Skeletal muscle tissue (tissue), 3 donors: ENCODE measurements at regions not wholly inside any gene's neighbourhood (a gene's known extent, or its start where the extent isn't known, plus 50 kb on each side); places are given as distances from the start of the nearest gene placed in this dataset.

Experiments used
- H3K27ac ChIP-seq: one replicate; pipeline ENCODE4 v1.7.0; 2013; ENCODE audit warnings: mild to moderate bottlenecking, low read depth, low read length, inconsistent platforms
- H3K27me3 ChIP-seq, 3 donors: one replicate each; pipeline ENCODE4 v1.7.0; 2013; ENCODE audit warnings: low read length in 3 of 3; ENCODE audit not compliant: control insufficient read depth in 3 of 3, insufficient read depth in 3 of 3
- H3K36me3 ChIP-seq, 3 donors: one replicate each; pipeline ENCODE4 v1.7.0; 2013; ENCODE audit warnings: low read length in 3 of 3; ENCODE audit not compliant: control insufficient read depth in 3 of 3, insufficient read depth in 3 of 3
- H3K4me1 ChIP-seq, 3 donors: one replicate each; pipeline ENCODE4 v1.7.0; 2013; ENCODE audit warnings: low read length in 3 of 3, mild to moderate bottlenecking in 3 of 3; ENCODE audit not compliant: control insufficient read depth in 3 of 3, insufficient read depth in 3 of 3
- H3K4me3 ChIP-seq, 3 donors: one replicate each; pipeline ENCODE4 v1.7.0; 2013; ENCODE audit warnings: low read length in 3 of 3
- H3K9ac ChIP-seq, 3 donors: one replicate each; pipeline ENCODE4 v1.7.0; 2013; ENCODE audit warnings: low read length in 3 of 3, mild to moderate bottlenecking in 3 of 3, moderate library complexity in 2 of 3, low read depth in 1 of 3
- H3K9me3 ChIP-seq, 3 donors: one replicate each; pipeline ENCODE4 v1.7.0; 2013; ENCODE audit warnings: low read length in 3 of 3; ENCODE audit not compliant: control insufficient read depth in 3 of 3
- donor health status: Osteomylitis.

GRCh38 chr3:6732807-6733206, 128.1 kb upstream of the GRM7 start:
- Histone ChIP-seq H3K36me3 (no peaks in the 10 kb centered on the region), H3K4me3 (no peak overlapping the region), H3K9ac (no peak overlapping the region), H3K27me3 (no peaks in the 10 kb centered on the region), H3K9me3 (no peaks in the 10 kb centered on the region), H3K4me1 (no peaks in the 10 kb centered on the region), H3K27ac (no peak overlapping the region)

GRCh38 chr3:6733699-6734394, 127.1 kb upstream of the GRM7 start:
- no peak overlapping the region for H3K27ac ChIP-seq
- no peak overlapping the region for H3K9ac ChIP-seq
- H3K36me3 ChIP-seq, result no peaks in the 10 kb centered on the region
- no peaks in the 10 kb centered on the region for H3K4me1 ChIP-seq
- no peaks in the 10 kb centered on the region for H3K27me3 ChIP-seq
- no peaks in the 10 kb centered on the region for H3K9me3 ChIP-seq
- no peak overlapping the region for H3K4me3 ChIP-seq

DNA sequence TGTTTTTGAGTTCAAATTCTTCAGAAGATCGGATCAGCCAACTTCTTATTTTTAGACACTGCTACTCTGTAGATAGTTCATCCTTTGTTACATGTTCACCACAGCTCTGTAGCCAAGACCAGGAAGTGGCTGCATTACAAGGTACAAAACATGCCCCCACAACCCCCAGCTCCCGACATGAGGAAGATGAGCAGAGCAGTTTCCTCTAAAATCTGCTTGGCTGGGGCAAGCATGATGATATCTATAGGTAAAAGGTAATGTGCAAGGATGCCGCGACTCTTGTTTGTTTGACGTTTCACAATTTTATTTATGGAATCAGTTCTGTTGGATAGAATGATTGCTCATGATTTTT, 126.5 kb upstream of the GRM7 start:
- Histone ChIP-seq H3K4me1 (no peaks in the 10 kb centered on the region), H3K4me3 (no peak overlapping the region), H3K9me3 (no peaks in the 10 kb centered on the region), H3K36me3 (no peaks in the 10 kb centered on the region), H3K27ac (no peak overlapping the region), H3K27me3 (no peaks in the 10 kb centered on the region), H3K9ac (no peak overlapping the region)

GRCh38 chr3:6736836-6737629, 123.9 kb upstream of the GRM7 start:
- Histone ChIP-seq H3K9me3 (no peaks in the 10 kb centered on the region), H3K27me3 (no peaks in the 10 kb centered on the region), H3K4me1 (no peaks in the 10 kb centered on the region), H3K9ac (no peak overlapping the region), H3K36me3 (no peaks in the 10 kb centered on the region), H3K27ac (no peak overlapping the region), H3K4me3 (no peak overlapping the region)

- Histone ChIP-seq H3K9me3 (no peaks in the 10 kb centered on the region), H3K9ac (no peak overlapping the region), H3K36me3 (no peaks in the 10 kb centered on the region), H3K27ac (no peak overlapping the region), H3K4me3 (no peak overlapping the region), H3K27me3 (no peaks in the 10 kb centered on the region), H3K4me1 (no peaks in the 10 kb centered on the region)
Observed at GRCh38 chr3:6737630-6738029, 123.3 kb upstream of the GRM7 start.

DNA sequence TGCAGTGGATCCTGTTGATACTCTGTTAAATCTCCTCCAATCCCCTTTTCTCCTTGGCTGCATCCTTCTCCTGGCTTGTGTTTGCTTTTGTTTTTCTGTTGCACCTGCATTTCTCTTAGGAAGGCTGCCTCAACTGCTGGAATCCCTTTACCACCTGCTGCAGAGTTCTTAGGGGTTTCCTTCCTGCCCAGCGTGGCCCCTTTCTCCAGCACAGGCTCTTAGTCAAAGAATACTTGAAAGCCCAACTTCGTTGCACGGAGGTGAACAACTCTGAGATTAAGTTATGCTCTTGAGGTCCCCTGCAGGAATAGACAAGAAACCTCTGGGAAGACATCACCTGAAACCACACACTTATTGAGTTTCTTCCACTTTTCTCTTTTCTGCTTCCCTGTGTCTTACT, 121.6 kb upstream of the GRM7 start:
- Histone ChIP-seq H3K4me1 (no peaks in the 10 kb centered on the region), H3K9me3 (no peaks in the 10 kb centered on the region), H3K27ac (no peak overlapping the region), H3K27me3 (no peaks in the 10 kb centered on the region), H3K4me3 (no peak overlapping the region), H3K36me3 (no peaks in the 10 kb centered on the region), H3K9ac (no peak overlapping the region)

DNA sequence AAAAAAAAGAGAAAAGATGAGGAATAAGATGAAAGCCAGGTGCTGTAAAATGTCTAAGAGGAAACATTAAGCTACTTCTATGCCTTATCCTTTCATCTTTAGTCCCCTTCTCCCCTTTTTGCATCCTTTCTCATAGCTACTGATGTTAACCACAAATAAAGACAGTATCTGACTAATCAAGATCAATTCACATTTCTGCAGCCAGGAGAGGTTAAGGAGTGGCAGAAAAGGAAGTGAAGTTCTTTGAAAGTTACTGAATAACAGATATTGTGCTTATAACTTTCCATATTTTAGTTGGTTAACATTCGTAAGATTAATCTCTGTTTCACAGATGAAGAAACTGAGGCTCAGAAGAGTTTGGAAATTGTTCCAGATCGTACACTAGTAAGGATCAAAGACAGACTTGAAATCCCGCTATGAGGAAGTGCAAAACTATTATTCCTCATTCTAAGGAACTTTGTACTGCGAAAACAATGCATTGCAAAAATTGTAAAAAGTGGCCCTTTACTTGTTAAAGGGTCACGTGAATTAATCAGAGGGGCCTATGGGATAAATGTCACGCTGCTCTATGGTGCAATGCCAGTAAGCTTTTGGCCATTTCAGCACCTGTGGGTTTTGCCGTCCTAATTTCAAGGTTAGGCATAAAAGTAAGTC, 117.7 kb upstream of the GRM7 start:
- H3K27me3 ChIP-seq, result no peaks in the 10 kb centered on the region
- no peak overlapping the region for H3K9ac ChIP-seq
- no peaks in the 10 kb centered on the region for H3K9me3 ChIP-seq
- no peak overlapping the region for H3K4me3 ChIP-seq
- no peaks in the 10 kb centered on the region for H3K36me3 ChIP-seq
- H3K27ac ChIP-seq, result no peak overlapping the region
- H3K4me1 ChIP-seq, result no peaks in the 10 kb centered on the region

DNA sequence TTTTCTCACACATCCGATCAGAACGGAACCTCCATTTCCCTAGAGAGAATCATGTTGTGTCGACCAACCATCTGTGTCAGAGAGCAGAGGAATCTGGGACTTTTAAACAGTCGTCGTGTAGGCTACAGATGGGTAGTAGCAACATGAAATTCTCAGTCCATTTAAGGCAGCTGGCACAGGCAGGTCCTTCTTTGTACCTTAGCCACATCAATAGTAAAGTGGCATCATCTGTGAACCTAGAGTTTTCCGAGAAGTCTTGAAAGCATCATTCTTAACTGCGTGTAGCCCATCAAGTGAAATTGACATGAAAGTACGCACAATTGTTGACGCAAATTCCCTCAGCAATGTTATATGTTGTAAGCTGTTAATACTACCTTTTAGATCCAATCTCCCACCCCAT, 114.5 kb upstream of the GRM7 start:
- no peak overlapping the region for H3K27ac ChIP-seq
- no peaks in the 10 kb centered on the region for H3K27me3 ChIP-seq
- no peak overlapping the region for H3K4me3 ChIP-seq
- H3K9me3 ChIP-seq, result no peaks in the 10 kb centered on the region
- no peak overlapping the region for H3K9ac ChIP-seq
- H3K4me1 ChIP-seq, result no peaks in the 10 kb centered on the region
- H3K36me3 ChIP-seq, result no peaks in the 10 kb centered on the region

GRCh38 chr3:6747017-6747416, 113.9 kb upstream of the GRM7 start:
- no peaks in the 10 kb centered on the region for H3K27me3 ChIP-seq
- H3K27ac ChIP-seq, result no peak overlapping the region
- H3K9ac ChIP-seq, result no peak overlapping the region
- no peak overlapping the region for H3K4me3 ChIP-seq
- no peaks in the 10 kb centered on the region for H3K36me3 ChIP-seq
- H3K4me1 ChIP-seq, result no peaks in the 10 kb centered on the region
- H3K9me3 ChIP-seq, result no peaks in the 10 kb centered on the region

- no peak overlapping the region for H3K27ac ChIP-seq
- H3K27me3 ChIP-seq, result no peaks in the 10 kb centered on the region
- H3K4me1 ChIP-seq, result no peaks in the 10 kb centered on the region
- H3K9ac ChIP-seq, result no peak overlapping the region
- H3K36me3 ChIP-seq, result no peaks in the 10 kb centered on the region
- H3K4me3 ChIP-seq, result no peak overlapping the region
- H3K9me3 ChIP-seq, result peaks cover 0 to 5% (median 0%) of the 10 kb centered on the region in 3 donors
Observed at GRCh38 chr3:6750782-6751181, 110.1 kb upstream of the GRM7 start.
